ENCODE measurements at regions not wholly inside any gene's neighbourhood (a gene's known extent, or its start where the extent isn't known, plus 50 kb on each side); places are given as distances from the start of the nearest gene placed in this dataset.
"Not testable (repeated sequence)": the region's sequence is repeated elsewhere in the genome, so short reads cannot be mapped to it uniquely, and the experiment has no call there.

DNA sequence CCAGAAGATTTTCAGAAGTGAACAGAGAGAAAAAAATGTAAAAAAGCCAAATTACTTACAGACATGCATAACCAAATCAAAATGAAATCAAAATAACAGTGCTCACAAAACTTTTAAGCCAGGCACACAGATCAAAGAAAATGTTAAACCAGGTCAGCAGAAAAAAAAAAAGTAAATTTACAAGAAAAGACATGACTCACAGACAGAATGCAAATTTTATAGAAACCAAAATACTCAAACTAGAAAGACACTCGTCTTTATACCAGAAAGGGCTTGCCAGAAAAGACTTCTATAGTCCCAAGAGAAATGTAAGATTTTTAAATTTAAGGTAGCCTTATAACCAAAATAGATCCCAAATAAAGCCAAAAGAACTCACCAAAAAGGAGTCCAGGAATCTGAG lies 86.5 kb upstream of the COG2 start:
- no peak for DNase-seq

DNA sequence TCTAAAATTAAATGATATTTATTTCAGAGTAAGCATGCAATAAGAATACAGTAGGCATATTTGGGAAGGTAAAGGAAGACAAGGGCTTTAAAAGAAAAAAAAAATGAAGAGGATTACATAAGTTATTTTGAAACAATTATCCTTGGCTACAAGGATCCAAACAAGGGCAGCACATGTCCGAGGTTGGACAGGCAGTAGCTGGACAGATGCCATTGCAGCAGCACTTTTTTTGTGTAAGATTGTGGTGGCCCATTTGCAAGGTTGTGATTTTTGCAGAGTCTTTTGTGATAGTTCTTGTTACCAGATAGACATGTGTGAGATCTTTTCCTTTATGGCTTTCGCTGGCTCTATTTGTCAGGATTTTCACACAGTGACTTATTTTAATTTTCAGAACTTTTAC lies 89.4 kb upstream of the COG2 start:
- DNase-seq = no peak

DNA sequence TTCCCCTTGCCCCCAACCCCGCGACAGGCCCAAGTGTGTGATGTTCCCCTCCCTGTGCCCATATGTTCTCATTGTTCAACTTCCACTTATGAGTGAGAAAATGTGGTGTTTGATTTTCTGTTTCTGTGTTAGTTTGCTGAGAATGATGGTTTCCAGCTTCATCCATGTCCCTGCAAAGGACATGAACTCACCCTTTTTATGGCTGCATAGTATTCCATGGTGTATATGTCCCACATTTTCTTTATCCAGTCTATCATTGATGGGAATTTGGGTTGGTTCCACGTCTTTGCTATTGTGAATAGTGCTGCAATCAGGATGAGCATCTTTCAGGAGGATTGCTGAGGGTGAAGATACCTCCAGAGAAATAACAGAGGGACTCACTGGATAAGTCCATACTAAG lies 91.3 kb upstream of the COG2 start:
- DNase-seq = not testable (repeated sequence)

DNA sequence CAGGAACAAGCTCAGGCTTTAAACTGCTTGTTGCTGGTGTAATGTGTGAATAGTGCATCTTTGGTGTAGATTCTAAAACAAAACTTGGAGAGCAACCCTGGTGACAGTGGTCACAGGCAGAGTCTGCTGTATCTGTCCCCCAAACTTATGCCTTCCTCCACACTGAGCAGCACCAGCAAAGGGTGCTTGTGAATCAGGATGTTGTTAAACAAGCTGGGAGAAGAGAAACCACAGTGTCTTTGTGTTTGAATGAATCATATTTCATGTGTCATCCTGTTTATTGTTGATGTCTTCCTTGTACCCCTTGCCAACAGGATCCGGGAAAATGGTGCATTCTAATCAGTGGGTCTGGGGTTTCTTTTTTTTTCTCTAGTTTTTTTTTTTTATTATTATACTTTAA lies 91.9 kb upstream of the COG2 start:
- no peak for DNase-seq

DNA sequence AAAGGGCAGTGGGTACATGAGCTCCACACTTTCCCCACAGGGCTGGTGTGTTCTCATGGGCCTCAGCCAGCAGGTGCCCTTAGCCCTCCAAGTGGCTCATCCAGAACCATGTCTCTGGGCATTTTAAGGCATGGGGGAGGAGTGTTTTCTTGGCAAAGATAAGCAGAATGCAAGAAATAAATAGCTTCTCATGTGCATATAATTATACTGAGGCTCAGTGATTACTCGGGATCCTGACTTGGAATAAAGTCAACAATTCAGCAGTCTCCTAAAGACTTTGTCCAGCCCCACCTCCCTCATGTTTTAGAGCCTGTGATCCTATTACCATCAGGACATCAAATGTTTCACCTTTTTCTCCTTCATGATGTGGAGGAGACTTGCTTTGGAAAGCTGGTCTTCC lies 92.7 kb upstream of the COG2 start:
- DNase-seq = no peak

DNA sequence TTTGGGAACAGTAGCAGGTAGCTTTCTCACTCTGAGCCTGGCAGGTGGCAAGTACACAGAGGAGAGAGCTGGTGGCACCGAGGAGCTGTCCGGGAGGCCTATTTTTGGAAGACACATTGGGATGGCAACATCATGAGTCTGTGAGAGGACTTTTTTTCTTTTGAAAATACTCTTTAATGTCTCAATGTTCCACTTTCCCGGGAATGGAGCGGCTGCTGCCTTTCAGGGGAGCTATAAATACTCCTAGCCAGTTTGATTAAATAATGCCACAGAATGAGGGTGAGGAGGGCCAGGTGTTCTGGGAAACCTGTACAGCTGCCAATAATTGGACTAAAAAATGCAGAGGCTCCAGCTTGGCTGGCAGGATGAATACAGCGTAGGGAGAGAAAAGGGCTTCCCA lies 93.3 kb upstream of the COG2 start:
- no peak for DNase-seq

DNA sequence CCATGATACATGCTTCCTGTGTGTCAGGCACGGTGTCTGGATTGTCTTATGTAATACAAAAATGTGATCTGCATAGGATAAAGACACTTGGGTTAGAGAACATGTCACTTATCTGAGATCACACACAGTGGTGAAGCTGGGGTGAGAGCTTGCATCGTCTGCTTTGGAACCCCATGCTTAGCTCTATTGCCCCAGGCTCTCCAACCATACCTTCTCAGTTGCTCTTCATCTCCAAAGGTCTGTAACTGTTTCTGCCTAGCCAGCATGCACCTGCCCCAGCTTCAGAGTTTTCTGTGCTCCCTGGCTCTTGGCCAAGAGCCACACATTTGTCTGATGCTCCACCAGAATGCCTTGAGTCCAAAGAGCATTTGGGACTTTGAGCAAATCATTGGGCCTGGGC lies 93.9 kb upstream of the COG2 start:
- no peak for DNase-seq

DNA sequence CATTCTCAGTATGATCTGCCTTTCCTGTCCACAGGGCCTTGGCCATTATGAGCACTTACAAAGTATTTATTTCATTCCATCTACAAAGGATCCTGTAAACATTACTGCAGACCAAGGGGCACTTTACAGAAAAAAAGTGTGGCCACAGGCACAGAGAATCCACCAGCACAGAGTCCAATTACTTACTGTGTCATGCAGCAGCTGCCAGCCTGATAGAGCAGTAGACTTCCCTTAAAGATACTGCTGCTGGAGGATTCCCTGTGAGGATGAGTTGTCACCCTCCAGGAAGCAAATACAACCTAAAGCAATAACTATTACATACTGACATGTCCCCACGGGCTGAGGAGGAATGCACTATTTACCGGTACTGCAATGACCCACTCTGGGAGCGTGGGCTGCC lies 97.1 kb upstream of the COG2 start:
- DNase-seq = no peak

DNA sequence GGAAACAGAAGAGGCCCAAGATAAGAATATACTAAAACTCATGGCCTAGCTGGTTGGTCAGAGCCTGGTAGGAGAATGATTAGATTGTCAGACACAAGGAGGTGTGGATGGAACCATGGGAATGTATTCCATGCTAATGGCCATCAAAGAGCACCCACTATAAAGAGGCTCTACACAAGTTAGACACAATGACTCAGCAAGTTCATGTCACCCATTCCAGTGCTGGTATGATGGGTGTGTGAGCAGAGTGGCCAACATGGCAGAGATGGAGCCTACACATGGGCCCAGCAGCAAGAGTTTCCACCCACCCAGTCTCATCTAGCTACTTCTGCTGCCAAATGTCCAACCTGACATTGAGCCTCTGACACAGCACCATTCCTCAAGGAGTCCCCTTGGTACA lies 97.5 kb upstream of the COG2 start:
- no peak for DNase-seq

DNA sequence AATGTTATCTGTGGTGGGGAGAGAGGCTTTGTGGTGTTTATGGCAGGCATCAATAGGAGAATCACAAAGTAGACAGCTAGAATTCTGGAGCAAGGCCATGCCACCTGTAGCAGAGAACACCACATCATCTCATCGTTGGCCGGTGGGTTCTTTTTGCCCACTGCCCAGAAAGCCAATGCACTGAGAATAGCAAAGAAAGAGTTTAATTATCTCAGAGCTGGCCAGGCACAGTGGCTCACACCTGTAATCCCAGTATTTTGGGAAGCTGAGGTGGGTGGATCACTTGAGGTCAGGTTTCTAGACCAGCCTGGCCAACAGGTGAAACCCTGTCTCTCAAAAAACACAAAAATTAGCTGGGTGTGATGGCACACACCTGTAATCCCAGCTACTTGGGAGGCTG lies 99.2 kb upstream of the COG2 start:
- DNase-seq = no peak

DNA sequence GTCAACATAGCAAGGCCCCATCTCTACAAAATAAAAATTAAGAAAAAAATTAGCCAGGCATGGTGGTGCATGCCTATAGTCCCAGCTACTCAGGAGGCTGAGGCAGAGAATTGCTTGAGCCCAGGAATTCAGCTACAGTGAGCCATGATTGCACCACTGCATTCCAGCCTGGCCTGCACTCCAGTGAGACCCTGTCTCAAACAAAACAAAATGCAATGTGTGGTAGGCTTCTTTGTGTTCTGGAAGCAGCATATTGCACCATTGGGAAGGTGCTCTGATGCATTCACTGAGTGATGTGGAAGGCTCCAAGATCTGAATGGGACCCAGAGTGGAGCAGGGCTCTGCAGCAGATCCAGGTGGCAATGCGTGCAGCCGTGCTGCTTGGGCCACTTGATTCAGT lies 99.6 kb upstream of the COG2 start:
- no peak for DNase-seq

DNA sequence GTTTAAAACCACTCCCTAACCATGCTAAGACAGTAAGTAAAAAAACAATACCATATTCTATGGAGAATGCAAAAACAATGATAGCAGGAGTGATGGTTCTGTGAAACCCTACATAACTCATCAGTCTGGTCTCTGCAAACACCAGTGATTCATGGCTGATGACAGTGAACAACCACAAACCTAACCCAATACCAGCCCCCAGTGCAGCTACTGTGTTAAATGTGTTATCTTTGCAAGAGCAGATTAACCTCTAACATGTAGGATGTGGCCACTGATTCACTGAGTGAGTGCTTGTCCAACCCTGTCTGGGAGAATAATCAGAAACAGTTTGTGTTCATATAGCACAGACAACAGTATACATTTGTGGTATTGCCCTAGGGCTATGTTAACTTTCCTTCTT lies 100.2 kb upstream of the COG2 start:
- DNase-seq = no peak

DNA sequence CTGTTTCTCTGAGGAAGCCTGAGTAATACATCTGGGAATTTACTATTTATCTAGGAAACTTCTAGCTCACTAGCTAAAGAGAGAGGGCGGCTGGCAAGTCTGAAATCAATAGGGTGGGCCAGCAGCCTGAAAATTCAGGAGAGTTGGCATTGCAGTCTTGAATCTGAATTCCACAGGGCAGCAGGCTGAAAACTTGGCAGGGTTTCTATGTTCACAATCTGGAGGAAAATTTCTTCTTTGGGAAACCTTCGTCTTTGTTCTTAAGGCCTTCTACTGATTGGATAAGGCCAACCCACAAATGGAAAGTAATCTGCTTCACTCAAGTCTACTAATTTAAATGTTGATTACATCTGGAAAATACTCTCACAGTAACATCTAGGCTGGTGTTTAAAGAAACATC lies 101.0 kb upstream of the COG2 start:
- DNase-seq = no peak

DNA sequence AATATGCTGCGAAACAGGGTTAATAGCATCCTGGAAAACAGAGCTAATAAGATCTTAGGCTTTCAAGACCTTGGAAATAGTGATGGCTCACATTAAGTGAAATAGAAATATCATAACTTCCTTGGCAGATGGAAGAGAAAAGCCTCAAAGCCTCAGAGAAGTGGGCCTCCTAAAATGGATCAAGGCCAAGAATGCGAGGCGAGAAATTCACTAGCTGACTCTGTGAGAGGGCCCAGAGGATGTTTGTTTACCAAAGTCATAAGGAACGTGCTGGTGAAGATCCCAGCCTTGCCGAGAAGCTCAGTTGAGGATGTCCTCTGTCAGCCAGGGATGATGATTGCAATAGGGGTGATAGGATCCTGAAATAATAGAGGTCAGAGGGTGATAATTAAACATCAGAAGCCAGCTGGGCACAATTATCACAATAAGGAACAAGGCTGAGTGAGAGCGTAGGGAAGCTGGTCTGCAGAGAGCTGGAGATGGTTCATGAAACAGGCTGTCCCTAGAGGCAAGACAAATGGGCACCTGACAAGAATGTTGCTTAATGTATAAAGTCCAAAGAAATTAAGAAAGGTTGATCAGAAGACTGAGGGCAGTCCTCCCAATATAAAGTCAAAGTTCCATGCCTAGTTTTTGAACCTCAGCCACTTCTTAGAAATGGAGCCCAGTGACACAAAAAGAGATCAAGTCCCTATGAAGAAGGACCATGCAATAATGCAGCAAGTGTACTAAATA lies 101.7 kb upstream of the COG2 start:
- DNase-seq = no peak

DNA sequence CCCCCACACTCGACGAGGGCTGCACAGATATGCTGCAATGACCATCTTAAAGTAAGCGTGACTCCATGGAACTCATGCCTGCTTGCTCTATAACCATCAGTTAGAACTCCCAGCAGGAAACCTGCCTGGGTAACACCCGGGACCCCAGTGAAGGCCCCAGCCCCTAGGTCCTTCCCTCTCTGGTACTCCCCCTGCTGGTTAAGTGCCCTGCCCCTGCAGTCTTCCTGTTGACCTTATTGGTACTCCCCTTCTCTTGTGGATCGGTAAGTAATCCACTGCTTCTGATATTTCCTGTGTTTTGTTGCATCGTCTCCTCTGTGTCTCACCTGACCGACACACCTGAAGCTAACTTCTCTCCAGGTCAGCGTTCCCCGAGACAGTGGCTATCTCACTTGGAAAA lies 104.8 kb upstream of the COG2 start:
- DNase-seq = no peak

DNA sequence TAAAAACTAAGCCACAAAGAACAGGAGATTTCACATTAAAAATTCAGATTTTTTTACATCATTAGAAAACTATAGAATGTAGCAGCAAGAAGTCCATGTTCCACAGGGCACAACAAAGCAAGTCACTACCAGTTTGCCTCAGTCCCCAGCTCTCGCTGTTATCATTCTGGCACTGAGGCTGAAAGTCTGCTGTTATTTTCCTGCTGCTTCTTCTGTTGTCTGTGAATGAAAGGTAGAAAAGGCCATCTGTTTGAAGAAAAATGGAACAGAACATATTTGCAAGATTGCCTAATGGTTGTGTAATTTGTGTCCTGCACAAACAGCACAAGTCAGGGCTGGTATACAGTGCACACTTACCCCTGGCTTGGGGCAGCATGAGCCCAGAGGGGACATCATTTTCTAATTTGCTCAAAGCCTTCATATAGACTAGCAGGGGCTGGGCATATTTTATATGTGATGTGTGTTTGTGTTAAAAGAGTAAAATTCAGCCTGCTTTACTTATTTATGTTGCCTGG lies 105.6 kb upstream of the COG2 start:
- DNase-seq = no peak

DNA sequence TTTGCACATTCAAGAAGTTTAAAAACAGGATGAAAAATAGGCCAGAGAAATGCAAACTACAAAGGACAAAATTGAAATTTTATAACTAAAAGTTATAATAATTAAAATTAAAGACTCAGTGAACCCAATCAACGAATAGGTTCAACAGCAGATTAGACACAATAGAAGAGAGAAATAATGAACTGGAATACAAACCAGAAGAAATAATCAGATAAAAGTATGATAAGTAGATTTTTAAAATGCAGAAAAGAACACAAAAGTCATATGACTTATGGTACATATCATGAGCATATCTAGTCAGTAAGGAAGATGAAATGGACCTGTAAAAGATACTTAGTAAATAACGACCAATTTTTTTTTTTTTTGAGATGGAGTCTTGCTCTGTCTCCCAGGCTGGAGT lies 108.1 kb upstream of the COG2 start:
- no peak for DNase-seq

DNA sequence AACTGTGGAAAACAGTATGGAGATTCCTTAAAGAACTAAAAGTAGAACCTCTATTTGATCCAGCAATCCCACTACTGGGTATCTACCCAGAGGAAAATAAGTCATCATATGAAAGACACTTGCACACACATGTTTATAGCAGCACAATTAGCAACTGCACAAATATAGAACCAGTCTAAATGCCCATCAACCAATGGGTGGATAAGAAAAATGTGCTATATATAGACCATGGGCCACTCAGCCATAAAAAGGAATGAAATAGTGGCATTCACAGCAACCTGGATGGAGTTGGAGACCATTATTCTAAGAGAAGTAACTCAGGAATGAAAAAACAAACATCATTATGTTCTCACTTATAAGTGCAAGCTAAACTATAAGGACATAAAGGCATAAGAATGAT lies 105.0 kb upstream of the PGBD5 start:
- DNase-seq = no peak

DNA sequence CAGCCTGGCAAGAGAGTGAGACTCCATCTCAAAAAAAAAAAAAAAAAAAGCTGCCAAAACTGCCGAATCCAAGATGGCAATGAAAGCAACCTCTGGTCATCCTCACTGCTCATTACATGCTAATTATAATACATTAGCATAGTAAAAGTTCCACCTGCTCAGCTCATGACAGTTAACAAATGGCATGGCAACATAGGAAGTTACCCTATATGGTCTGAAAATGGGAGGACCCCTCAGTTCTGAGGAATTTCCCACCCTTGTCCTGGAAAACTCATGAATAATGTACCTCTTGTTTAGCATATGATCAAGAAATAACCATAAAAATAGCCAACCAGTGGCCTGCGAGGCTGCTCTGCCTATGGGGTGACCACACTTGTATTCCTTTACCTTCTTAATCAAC lies 93.1 kb upstream of the PGBD5 start:
- DNase-seq = no peak

DNA sequence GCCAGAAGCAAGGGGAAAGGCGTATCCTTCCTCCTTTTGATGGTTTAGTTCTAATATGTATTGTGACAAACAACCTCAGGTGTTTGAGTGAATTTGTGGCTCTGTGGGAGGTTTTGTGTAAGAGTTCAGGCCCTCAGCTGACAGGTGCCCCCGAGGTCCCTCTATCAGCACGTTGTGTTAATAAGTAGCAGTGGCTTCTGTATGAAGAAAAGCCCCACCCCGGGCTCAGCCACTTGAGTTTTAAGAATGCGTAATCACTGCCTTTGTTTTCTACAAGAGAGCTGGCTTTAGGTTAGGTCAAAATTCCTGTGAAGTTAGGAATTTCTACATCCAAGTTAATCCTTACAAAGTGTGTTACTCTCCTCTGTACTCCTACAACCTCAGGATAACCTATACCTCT lies 92.4 kb upstream of the PGBD5 start:
- DNase-seq = no peak

DNA sequence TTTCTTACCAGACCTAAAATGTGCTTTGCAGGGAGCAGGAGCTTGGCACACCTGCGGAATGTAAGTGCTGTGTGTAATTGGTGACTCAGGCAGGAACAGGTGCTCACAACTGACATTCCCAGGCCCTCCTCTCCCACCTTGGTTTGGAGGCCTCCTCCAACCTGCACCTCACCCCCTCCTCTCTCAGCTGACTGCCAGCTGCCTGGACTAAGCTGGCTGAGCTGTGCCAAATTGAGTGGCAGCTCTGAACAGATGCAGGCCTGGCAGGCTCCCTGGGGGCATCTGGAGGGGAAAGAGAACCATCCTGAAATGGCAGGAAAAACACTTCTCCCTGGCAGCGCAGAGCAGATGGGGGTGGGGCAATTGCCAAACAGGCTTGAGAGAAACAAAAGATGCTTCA lies 91.7 kb upstream of the PGBD5 start:
- DNase-seq = no peak

DNA sequence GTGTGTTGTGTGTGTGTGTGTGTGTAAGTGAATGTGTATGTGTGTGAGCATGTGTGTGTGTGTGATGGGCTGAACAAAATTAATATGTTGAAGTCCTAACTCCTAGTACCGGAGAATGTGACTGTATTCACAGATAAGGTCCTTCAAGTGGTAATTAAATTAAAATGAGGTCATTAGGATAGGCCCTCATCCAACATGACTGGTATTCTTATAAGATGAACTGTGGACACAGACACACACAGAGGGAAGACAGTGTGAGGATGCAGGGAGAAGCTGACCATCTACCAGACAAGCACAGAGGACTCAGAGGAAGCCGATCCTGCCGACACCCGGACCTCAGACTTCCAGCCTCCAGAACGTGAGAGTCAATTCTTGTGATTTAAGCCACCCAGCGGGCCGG lies 91.2 kb upstream of the PGBD5 start:
- DNase-seq = no peak

DNA sequence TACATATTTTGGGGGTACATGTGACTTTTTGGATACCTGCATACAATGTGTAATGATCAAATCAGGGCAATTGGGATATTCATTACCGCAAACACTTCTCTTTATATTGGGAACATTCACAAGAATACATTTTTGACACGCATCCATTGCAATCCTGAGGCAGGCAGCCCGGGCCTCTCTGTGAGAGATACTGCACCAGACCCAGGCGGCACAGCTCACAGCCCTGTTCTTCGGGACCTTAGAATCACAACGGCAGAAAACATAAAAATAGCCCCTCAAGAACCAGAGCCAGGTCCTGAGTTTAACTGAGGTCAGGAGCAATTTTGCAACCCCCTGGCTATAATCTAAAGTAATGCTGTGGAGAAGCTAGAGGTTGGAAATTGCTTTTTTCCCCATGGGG lies 90.8 kb upstream of the PGBD5 start:
- DNase-seq = no peak

DNA sequence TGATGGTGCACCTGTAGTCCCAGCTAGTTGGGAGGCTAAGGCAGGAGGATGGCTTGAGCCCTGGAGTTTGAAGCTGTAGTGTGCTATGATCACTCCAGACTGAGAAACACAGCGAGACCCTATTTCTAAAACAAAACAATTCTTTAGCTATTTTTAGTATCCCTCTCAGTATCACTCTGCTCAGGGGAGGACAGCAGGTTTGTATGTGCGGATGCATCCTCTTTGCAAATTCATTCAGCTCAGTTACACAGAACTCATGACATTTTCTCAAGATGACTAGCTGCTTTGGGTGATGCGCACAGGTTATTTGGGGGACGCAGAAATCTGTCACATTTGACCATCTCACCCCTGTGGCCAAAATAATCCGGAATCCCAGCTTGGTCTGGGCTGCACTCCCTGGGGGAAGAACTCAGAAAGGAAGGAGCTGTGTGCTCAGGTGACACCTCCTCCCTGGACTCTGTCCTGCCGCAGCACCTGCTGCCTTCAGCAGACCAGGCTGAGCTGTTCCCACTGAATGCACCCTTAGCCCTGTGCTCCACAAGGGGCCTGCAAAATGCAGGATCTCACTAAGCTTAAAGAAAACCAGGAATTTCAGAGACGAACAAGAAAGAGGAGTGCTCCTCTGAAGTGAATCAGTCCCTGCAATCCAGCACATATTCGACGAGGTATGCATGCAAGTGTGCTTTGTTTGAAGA lies 89.5 kb upstream of the PGBD5 start:
- DNase-seq = no peak
